ENCODE measurements at regions not wholly inside any gene's neighbourhood (a gene's known extent, or its start where the extent isn't known, plus 50 kb on each side); places are given as distances from the start of the nearest gene placed in this dataset.

- TF ChIP-seq POLR2A (IDR thresholded peaks at IDR 0.05) (no peak), CTCF (IDR thresholded peaks at IDR 0.05) (no peak)
- ATAC-seq = no peak
- Histone ChIP-seq H3K27ac (no peak overlapping the region), H3K4me1 (peaks cover 0 to 40% (median 25%) of the 10 kb centered on the region in 12 donors), H3K36me3 (no peaks in the 10 kb centered on the region), H3K9me3 (no peaks in the 10 kb centered on the region), H3K27me3 (no peaks in the 10 kb centered on the region), H3K4me3 (no peak overlapping the region)
- no peak for DNase-seq
- 73 to 85% (median 79%) methylated on average over 4 of the region's 4 CpGs for WGBS, 4 donors
- intact Hi-C loops (cut with DNase I) = loop anchor here in 1 of 10 donors (2.0 kb wide), 1 partner anchor 31 kb away; no protein-coding TSS in a partner anchor
Observed at GRCh38 chr20:1833728-1834726, 61.2 kb upstream of the SIRPA start.

DNA sequence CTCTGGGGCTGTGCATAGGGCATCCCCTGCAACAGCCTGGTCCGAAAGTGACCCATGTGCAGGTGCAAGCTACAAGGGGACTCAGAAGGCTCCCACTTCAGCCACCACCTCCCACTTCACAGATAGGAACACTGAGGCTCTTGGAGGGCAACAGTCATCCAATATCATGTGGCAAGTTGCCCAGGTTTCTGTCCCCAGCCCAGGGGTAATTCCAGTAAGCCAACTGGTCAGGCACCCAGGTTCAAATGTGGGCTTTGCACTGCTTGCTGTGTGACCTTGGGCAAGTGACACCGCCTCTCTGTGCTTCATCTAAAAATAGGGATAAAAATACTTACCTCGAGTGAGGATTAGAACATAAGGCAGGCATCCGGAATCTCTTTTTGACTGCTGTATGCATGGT, 62.0 kb upstream of the SIRPA start:
- peak overlapping the region in 1 of 12 donors; percentile 31 for H3K27ac ChIP-seq
- no peak for ATAC-seq
- intact Hi-C loops (cut with DNase I) = loop anchor here in 1 of 10 donors (2.0 kb wide), 1 partner anchor 30 kb away; no protein-coding TSS in a partner anchor
- H3K27me3 ChIP-seq = no peaks in the 10 kb centered on the region
- 83 to 86% (median 83%) methylated on average over 3 to 4 of the region's 4 CpGs for WGBS, 4 donors
- DNase-seq = no peak
- no peak overlapping the region for H3K4me3 ChIP-seq
- H3K9me3 ChIP-seq = no peaks in the 10 kb centered on the region
- no peaks in the 10 kb centered on the region for H3K36me3 ChIP-seq
- TF ChIP-seq POLR2A (IDR thresholded peaks at IDR 0.05) (no peak), CTCF (IDR thresholded peaks at IDR 0.05) (no peak)
- peaks cover 0 to 46% (median 27%) of the 10 kb centered on the region in 12 donors for H3K4me1 ChIP-seq

DNA sequence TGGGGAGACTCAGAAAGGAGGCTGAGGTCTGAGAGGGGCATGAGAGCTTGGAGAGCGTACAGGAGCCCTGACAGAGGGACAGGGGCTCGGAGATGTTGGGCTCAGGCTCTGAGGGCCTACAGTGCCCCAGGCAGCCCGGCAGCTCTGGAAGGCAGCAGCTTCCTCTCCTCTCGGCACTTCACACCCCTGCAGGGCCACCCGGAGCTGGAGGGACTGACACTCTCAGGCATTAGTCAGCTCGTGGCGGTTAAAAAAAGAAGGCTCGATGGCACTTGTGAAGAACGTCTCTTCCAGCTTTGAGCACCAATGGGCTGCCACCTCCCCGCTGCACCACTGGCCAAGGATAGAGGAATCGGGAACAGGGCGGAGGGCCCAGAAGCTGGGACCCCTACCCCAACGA, 62.6 kb upstream of the SIRPA start:
- 40 to 60% (median 54%) methylated on average over 12 to 13 of the region's 13 CpGs for WGBS, 4 donors
- H3K36me3 ChIP-seq = no peaks in the 10 kb centered on the region
- no peaks in the 10 kb centered on the region for H3K27me3 ChIP-seq
- no peak overlapping the region for H3K4me3 ChIP-seq
- ATAC-seq = peak; percentile 12 to 49 (median 30)
- intact Hi-C loops (cut with DNase I) = loop anchor here in 1 of 10 donors (2.0 kb wide), 1 partner anchor 30 kb away; no protein-coding TSS in a partner anchor
- peak in 2 of 5 donors; percentile 46 to 70 for DNase-seq
- TF ChIP-seq POLR2A (IDR thresholded peaks at IDR 0.05) = no peak
- no peak for TF ChIP-seq CTCF (IDR thresholded peaks at IDR 0.05)
- peak overlapping the region in 7 of 12 donors; percentile 27 to 66 (median 42) for H3K27ac ChIP-seq
- no peaks in the 10 kb centered on the region for H3K9me3 ChIP-seq
- H3K4me1 ChIP-seq = peaks cover 0 to 52% (median 28%) of the 10 kb centered on the region in 12 donors

DNA sequence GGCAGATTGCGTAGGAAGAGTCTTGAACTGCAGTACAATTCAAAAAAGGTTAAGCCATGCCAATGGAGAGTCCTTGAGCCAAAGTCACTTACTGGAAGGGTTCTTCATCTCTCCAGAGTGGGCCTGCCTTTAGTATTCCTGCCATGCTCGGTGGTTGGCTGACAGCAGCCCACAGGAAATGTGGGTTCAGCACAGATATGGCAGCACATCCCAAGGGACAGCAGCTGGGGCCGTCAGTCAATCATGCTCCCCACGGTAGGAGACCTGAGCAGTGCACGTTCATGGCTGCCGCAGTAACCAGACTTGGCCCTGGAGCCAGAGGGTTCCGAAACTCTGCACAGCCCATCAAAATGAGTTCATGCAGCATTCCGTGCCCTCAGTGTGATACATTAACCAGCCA, 63.6 kb upstream of the SIRPA start:
- Histone ChIP-seq H3K27me3 (no peaks in the 10 kb centered on the region), H3K9me3 (no peaks in the 10 kb centered on the region), H3K36me3 (no peaks in the 10 kb centered on the region), H3K4me1 (peaks cover 0 to 53% (median 28%) of the 10 kb centered on the region in 12 donors), H3K27ac (peak overlapping the region in 1 of 12 donors; percentile 80), H3K4me3 (no peak overlapping the region)
- TF ChIP-seq POLR2A (IDR thresholded peaks at IDR 0.05) (no peak), CTCF (IDR thresholded peaks at IDR 0.05) (no peak)
- ATAC-seq (no peak), DNase-seq (no peak)
- 82 to 89% (median 86%) methylated on average over 5 to 8 of the region's 8 CpGs for WGBS, 4 donors
- intact Hi-C loops (cut with DNase I) = loop anchor here in 1 of 10 donors (2.0 kb wide), 1 partner anchor 29 kb away; no protein-coding TSS in a partner anchor
